ENCODE measurements at regions not wholly inside any gene's neighbourhood (a gene's known extent, or its start where the extent isn't known, plus 50 kb on each side); places are given as distances from the start of the nearest gene placed in this dataset.

- TF ChIP-seq, protein P1, sequence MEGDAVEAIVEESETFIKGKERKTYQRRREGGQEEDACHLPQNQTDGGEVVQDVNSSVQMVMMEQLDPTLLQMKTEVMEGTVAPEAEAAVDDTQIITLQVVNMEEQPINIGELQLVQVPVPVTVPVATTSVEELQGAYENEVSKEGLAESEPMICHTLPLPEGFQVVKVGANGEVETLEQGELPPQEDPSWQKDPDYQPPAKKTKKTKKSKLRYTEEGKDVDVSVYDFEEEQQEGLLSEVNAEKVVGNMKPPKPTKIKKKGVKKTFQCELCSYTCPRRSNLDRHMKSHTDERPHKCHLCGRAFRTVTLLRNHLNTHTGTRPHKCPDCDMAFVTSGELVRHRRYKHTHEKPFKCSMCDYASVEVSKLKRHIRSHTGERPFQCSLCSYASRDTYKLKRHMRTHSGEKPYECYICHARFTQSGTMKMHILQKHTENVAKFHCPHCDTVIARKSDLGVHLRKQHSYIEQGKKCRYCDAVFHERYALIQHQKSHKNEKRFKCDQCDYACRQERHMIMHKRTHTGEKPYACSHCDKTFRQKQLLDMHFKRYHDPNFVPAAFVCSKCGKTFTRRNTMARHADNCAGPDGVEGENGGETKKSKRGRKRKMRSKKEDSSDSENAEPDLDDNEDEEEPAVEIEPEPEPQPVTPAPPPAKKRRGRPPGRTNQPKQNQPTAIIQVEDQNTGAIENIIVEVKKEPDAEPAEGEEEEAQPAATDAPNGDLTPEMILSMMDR (IDR thresholded peaks at IDR 0.05; ENCODE audit: poor library complexity): no peak
- TF ChIP-seq EZH2 (IDR thresholded peaks at IDR 0.05; ENCODE audit: borderline replicate concordance): no peak
- TF ChIP-seq EZH2phosphoT487 (IDR thresholded peaks at IDR 0.05; ENCODE audit: low read depth, severe bottlenecking, unreplicated experiment): no peak
Measured at GRCh38 chr12:114491916-114492315, 86.0 kb upstream of the TBX5 start.

Data from hepatocyte (in vitro differentiated cells).